ENCODE measurements at regions not wholly inside any gene's neighbourhood (a gene's known extent, or its start where the extent isn't known, plus 50 kb on each side); places are given as distances from the start of the nearest gene placed in this dataset.

DNA sequence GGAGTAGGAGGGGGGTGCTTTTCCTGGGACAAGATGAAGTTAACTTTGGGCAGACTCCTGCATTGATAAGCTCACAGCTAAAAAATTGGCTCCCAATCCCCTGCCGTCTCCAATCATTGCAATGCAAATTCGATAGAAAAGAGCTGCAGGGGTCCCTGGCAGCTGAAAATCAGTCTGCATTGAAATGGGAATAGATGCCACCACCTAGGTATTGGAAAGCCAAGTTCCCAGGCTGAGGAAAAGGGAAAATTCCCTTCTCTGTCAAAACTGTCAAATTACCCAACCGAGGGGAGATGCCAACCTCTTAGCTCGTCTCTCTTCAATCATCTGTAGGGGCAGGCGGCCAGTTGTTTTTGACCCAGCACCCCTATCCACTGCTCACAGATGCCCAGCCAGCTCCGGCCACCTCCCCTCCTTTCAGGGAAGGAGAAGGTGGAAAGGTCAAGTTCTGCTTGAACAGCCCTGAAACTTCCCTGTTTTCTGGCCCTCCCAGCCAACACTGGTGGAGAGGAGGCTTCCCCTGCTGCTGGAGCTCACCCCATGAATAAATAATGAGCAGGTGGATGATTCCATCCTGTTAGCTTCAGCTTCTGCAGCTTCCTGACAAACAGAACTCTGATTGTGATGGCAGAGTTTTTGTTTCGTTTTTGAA is 916.3 kb downstream of the TBC1D22A start (continued):
- TF ChIP-seq ZBTB33 (IDR thresholded peaks at IDR 0.05; ENCODE audit: extremely low read depth, insufficient replicate concordance, low read length) (no peak), SRF (IDR thresholded peaks at IDR 0.05; ENCODE audit: low read depth) (no peak)

- Histone ChIP-seq H3K9me3 (ENCODE audit: control insufficient read depth in 1 of 2, insufficient read depth in 1 of 2, low read depth in 1 of 2, low read length in 2 of 2) (peaks cover 0 to 3% of the 10 kb centered on the region in 2 experiments; a peak in 1 of 4 replicates), H3K4me2 (ENCODE audit: low read length) (no peak overlapping the region), H2AFZ (ENCODE audit: low read depth, low read length, poor library complexity, severe bottlenecking) (no peak overlapping the region), H4K20me1 (ENCODE audit: insufficient read depth) (no peaks in the 10 kb centered on the region), H3K9ac (ENCODE audit: low read length) (no peak overlapping the region), H3K9me2 (ENCODE audit: insufficient read depth) (no peaks in the 10 kb centered on the region), H3K4me3 (replicated peaks in 1 of 2; ENCODE audit: low read depth in 1 of 2, low read length in 2 of 2) (no peak overlapping the region), H3K36me3 (ENCODE audit: control insufficient read depth in 1 of 2, insufficient read depth in 2 of 2, low read length in 2 of 2) (no peaks in the 10 kb centered on the region), H3K27ac (ENCODE audit: low read depth, low read length) (no peak overlapping the region), H3K27me3 (ENCODE audit: insufficient read depth, low read length) (no peaks in the 10 kb centered on the region), H3K79me2 (ENCODE audit: insufficient read depth, low read length) (no peaks in the 10 kb centered on the region), H3K4me1 (ENCODE audit: control insufficient read depth in 1 of 2, insufficient read depth in 2 of 2, low read length in 2 of 2) (no peaks in the 10 kb centered on the region)
- TF ChIP-seq REST (IDR thresholded peaks at IDR 0.05; ENCODE audit: low read depth) = no peak
- TF ChIP-seq EGR1 (IDR thresholded peaks at IDR 0.05; ENCODE audit: low read depth) = no peak
- TF ChIP-seq CTCF (IDR thresholded peaks at IDR 0.05 in 2 of 3, conservative IDR thresholded peaks at IDR 0.05 in 1 of 3; ENCODE audit: borderline replicate concordance in 1 of 3, insufficient read depth in 1 of 3, low read depth in 2 of 3, low read length in 2 of 3) = no peak
- TF ChIP-seq EZH2phosphoT487 (IDR thresholded peaks at IDR 0.05; ENCODE audit: borderline replicate concordance) = no peak
- TF ChIP-seq SP1 (IDR thresholded peaks at IDR 0.05; ENCODE audit: low read depth) = no peak
- no peak for TF ChIP-seq TCF7L2 (IDR thresholded peaks at IDR 0.05; ENCODE audit: borderline replicate concordance, extremely low read depth, insufficient read depth, insufficient read length)
- TF ChIP-seq POLR2A (IDR thresholded peaks at IDR 0.05; ENCODE audit: borderline replicate concordance, extremely low read depth, insufficient read depth, insufficient read length) = no peak
- no peak for TF ChIP-seq YY1 (IDR thresholded peaks at IDR 0.05; ENCODE audit: extremely low read depth, insufficient replicate concordance, low read depth, low read length)
- TF ChIP-seq CEBPB (IDR thresholded peaks at IDR 0.05; ENCODE audit: low read depth) = no peak
- TF ChIP-seq, protein P1, sequence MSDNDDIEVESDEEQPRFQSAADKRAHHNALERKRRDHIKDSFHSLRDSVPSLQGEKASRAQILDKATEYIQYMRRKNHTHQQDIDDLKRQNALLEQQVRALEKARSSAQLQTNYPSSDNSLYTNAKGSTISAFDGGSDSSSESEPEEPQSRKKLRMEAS (IDR thresholded peaks at IDR 0.05) = no peak
- no peak for TF ChIP-seq FOSL1 (IDR thresholded peaks at IDR 0.05; ENCODE audit: low read depth)
- no peak for TF ChIP-seq ZFX (IDR thresholded peaks at IDR 0.05)
- intact Hi-C loops (cut with micrococcal nuclease) = no loop called here
- BruUV-seq (replicated peaks) = no TSS peak
- POLR2A ChIA-PET = no interaction called here
- CTCF ChIA-PET = no interaction called here
- DNase-seq (ENCODE audit: low read depth, low spot score) = no peak
- ATAC-seq = no peak
- RAD21 ChIA-PET (ENCODE audit: low non-redundant PET in 1 of 2, low total read pairs in 2 of 2, uncharacterized antibody in 2 of 2, unreplicated experiment in 2 of 2) = no interaction called here
These were observed 915.6 kb downstream of the TBC1D22A start for GRCh38 chr22:47678048-47678447.
